ENCODE measurements at regions not wholly inside any gene's neighbourhood (a gene's known extent, or its start where the extent isn't known, plus 50 kb on each side); places are given as distances from the start of the nearest gene placed in this dataset.
"Not testable (repeated sequence)": the region's sequence is repeated elsewhere in the genome, so short reads cannot be mapped to it uniquely, and the experiment has no call there.

DNA sequence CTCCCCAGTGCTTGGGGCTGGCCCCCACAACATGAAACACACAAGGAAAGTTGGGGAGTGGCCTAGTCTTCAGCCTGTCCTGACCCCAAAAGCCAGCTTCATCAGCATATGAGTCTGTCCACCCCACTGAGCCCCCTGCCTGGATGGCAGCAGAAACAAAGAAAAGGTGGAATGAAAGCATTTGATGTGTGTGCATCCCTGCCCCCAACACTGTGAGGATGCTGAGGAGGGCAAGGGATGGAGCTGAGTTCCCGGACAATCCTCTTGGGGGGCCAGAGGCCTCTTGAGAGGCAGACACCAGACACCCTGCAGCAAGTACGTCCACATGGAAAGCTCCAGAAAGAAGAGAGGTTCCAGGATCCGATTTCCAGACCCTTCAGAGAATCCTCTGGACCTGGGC is 113.5 kb upstream of the PPP1R26 start:
- no peak for DNase-seq

DNA sequence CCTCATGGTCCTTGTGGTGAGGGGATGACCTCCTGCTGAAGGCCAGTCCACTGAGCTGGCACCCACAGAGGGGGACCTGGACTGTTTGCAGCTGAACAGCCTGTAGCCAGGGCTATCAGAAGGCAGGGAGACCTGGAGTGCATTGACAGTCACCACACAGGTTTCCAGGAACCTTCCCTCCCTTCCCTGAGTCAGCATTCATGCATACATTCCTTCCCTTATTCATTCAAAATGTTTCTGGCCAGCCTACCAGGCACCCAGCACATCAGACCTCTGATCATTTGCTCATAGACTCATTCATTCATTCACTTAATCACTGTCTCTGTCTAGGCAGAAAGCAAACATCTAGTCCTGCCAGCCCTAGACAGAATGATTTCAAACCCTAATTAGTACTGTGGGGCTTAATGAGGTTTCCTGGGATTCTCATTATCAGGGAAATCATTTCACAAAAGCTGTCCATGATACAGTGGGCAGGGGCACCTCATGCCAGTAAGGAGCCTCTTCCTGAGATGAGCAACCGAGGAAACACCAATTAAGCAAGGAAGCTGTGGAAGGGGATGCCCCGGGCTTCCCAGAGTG is 110.1 kb upstream of the PPP1R26 start:
- no peak for DNase-seq

DNA sequence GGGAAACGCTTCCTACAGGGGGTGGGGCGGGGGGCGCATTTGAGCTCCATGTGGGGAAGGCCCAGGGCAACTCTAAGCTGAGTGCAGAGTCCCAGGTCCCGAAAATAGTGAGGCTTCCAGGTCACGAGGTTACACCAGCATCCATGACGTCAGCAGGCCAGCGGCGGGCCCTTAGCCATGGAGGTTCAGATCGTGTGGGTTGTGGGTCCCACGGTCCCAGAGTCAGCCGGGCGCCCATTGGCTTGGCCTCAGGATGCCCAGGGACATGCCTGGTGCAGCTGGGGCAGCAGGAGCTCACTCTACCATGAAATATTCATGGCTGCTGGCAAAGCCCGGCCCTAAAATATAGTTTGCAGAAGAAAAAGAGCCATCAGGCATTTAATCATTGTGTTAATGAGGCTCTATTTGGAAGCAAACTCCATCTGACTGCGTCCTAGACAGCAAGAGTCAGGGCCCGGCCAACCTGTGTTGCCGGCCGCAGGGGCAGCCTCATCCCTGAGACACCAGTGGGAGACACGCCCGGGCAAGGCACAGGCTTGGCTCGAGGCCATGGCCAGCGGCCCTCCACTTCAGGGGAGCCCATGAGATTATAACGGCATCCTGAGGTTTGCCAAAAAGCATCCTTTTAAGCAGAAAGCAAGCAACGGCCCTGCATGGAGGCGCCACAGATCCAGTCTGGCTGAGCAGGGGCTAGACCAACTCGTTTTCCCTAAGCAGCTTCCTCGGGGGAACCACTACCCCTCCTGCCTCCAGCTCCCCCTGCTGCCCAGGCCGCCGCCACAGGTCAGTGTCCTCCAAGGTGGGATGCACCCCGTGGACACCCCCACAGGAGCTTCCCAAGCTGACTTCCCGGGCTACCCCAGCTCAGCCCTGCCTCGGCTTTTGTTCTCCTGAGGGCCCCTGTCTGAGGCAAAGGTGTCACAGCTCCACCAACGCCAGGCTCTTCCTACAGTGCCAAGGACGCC is 108.9 kb upstream of the PPP1R26 start:
- DNase-seq = no peak

- DNase-seq = no peak
Measured at GRCh38 chr9:135371535-135371934, 108.0 kb upstream of the PPP1R26 start.

DNA sequence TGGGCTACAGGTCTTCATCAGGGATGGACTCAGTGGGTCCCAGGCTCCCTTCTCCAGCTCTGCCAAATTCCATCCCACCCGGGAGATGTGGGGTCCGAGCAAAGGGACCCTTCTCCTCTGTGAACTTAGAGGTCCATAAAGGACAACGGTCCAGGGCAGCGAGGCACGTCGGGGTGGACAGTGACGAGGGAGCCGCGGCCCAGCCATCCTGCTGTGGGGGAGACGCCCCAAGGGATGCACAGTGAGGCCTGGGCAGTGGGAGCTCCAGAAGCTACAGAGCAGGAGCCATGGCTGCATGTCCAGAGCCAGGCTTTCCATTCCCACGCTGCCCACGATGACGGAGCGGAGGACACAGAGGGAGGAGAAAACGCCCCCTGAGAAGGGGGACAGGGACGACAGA is 107.5 kb upstream of the PPP1R26 start:
- DNase-seq = no peak

GRCh38 chr9:135372501-135373008 is 107.0 kb upstream of the PPP1R26 start:
- no peak for DNase-seq

GRCh38 chr9:135373151-135373685 is 106.4 kb upstream of the PPP1R26 start:
- no peak for DNase-seq

GRCh38 chr9:135373820-135374219 is 105.8 kb upstream of the PPP1R26 start:
- DNase-seq = no peak

DNA sequence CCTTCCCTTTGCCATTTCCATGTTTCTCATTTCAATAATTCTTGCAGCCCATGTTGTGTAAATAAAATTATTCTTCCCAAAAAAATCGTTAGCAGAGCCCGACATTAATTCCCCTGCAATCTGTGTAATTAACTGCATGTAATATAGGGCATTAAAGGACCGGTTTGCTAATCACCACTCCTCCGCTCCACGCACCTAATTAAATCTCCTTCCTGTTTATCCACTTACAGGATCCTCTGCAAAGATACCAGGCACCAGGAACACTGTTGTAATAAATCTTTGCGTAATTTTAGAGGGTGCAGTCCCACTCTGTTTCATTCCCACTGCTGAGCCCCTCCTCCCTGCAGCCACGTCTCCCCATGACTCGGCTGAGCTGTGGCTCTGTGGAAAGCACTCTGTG is 105.0 kb upstream of the PPP1R26 start:
- DNase-seq = no peak

- no peak for DNase-seq
Measured at GRCh38 chr9:135375001-135375400, 104.6 kb upstream of the PPP1R26 start.

- DNase-seq = no peak
Measured at GRCh38 chr9:135376511-135377265, 102.9 kb upstream of the PPP1R26 start.

GRCh38 chr9:135377431-135377830 is 102.2 kb upstream of the PPP1R26 start:
- no peak for DNase-seq

DNA sequence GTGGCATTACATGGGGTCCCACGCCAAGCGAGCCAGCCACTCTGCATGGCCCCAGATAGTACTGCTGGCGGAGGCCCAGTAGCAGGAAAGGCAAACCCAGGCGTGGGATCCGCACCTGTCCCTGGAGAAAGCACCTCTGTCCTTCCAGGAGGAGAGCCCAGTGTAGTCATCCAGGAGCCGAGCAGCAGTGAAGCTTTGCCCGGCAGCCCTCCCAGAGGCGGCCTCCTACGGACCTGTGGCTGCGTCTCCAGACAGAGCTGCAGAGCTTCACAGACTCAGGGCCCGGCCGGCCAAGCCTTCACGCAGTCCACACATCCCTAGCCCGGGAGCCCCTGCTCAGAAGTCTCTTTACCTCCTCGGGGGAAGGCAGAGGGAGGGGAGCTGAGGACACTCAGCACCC is 100.8 kb upstream of the PPP1R26 start:
- DNase-seq = no peak

DNA sequence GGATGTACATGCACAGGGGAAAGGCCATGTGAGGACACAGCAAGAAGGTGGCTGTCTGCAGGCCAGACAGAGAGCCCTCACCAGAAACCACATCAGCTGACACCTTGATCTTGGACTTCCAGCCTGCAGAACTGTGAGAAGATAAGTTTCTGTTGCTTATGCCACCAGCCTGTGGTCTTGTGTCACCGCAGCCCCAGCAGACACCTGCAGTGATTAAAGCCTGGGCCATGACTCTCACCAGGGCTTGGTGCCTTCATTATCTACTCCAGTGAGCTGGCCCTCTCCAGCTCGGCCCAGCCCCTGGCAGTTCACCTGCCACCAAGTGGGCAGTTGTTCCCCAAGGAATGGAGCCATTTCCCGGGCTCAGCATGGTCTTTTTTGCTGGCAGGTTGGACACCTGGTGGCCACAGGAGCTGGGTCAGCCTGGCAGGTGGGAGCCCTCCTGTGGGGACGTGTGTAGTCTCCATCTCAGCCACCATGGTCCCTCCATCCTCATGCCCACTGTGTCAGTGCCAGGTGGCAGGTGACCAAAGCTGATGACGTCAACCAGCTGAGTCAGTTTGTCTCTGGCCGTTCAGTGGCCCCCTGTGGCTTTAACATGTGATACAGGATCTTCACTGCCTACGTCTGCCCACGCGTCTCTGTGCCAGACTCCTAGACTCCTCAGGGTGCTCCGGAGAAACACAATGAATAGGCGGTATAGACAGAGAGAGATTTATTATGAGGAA is 99.9 kb upstream of the PPP1R26 start:
- DNase-seq = no peak

DNA sequence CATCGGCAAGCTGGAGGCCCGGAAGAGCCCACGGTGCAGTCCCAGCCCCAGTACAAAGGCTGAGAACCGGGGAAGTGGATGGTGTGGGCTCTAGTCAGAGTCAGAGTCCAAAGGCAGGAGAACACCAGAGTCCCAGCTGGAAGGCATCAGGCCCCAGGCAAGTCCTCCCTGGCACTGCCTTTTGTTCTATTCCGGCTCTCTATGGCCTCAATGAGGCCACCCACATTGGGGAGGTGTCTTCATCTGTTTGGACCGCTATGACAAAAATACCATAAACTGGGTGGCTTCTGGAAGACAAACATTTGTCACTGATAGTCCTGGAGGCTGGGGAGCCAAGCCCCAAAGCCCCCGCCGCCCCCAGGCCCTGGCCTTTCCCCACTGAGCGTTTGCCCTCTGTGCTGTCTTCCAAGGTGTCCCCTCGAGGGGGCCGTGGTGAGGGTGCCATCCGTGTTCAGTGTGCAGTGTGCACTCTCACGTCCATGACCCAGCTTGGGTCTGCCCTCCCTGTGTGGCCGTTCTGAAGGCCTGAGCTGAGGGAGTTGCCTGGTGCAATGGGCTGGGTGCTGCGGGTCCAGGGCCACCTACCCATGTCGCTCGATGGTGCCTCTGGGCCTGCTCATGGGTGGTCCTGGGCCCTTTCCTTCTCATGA is 99.1 kb upstream of the PPP1R26 start:
- DNase-seq = no peak

DNA sequence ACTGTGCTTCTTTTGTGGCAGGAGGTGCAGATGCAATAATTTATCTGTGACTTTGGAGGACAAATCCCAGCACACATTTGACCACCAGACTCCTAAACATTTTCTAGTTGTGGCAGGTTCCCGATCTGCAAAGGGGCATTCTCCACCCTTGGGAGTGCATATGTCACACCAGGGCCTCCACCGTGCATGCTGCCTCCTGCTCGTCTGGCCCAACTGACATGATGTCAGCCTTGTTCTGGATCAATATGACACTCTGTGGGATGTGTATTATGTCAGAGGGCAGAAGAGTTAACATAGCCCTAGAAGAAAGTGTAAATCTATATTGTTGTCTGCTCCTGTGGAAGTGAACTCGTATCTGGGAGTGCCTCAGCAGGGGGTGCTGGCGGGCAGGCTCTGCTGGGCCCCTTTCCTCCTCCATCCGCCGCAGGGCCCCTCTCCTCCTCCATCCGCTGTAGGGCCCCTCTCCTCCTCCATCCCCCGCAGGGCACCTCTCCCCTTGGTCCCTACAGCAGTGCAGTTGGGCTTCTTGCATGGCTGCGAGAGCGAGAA is 97.7 kb upstream of the PPP1R26 start:
- no peak for DNase-seq

DNA sequence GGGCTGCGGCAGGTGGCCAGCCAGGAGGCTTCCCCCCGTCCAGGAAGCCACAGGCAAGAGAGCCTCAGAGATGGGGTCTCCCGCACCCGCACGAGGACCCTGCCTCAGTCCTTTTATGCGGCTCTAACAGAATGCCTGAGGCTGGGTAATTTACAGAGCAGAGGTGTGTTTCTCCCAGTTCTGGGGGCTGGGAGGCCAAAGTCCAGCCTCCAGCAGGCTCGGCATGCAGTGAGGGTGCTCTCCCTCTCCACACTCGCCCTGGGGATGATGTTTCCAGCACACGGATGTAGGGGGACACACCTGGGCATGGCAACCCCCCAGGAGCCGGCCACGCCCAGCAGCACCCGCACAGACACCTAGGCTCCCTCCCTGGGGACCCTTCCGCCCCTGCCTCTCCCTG is 95.4 kb upstream of the PPP1R26 start:
- no peak for DNase-seq

DNA sequence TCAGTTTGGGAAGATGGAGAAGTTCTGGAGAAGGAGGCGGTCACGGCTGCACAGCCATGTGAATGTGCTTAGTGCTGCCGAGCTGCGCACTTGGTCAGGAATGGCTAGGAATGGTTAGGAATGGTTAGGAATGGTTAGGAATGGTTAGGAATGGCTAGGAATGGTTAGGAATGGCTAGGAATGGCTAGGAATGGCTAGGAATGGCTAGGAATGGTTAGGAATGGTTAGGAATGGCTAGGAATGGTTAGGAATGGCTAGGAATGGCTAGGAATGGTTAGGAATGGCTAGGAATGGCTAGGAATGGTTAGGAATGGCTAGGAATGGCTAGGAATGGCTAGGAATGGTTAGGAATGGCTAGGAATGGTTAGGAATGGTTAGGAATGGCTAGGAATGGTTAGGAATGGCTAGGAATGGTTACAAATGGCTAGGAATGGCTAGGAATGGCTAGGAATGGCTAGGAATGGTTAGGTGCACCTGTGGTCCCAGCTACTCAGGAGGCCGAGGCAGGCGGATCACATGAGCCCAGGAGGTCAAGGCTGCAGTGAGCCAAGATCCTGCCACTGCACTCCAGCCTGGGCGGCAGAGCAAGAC is 94.7 kb upstream of the PPP1R26 start:
- DNase-seq = not testable (repeated sequence)

- DNase-seq = no peak
Measured at GRCh38 chr9:135385793-135386192, 93.8 kb upstream of the PPP1R26 start.

- no peak for DNase-seq
Measured at GRCh38 chr9:135387976-135388375, 91.6 kb upstream of the PPP1R26 start.

- no peak for DNase-seq
Measured at GRCh38 chr9:135388530-135388929, 91.1 kb upstream of the PPP1R26 start.

Data from femur (tissue), 1 donor.